ENCODE measurements at regions not wholly inside any gene's neighbourhood (a gene's known extent, or its start where the extent isn't known, plus 50 kb on each side); places are given as distances from the start of the nearest gene placed in this dataset.

GRCh38 chr1:87588495-87588894 is 259.8 kb downstream of the LMO4 start:
- no peak for TF ChIP-seq TAF1 (IDR thresholded peaks at IDR 0.05; ENCODE audit: low read depth, low read length)
- TF ChIP-seq POLR2A (IDR thresholded peaks at IDR 0.05; ENCODE audit: low read depth, low read length) = no peak
- no peak for TF ChIP-seq POLR2AphosphoS5 (IDR thresholded peaks at IDR 0.05; ENCODE audit: low read depth, low read length)
